Transverse colon (tissue), 4 donors: ENCODE measurements at regions not wholly inside any gene's neighbourhood (a gene's known extent, or its start where the extent isn't known, plus 50 kb on each side); places are given as distances from the start of the nearest gene placed in this dataset.

ENCODE experiments used
- CTCF ChIP-seq, 5 experiments: fragments of 200-600 bp in 3 of 5; fragments of 450-650 bp in 2 of 5; sonication (generic) in 3 of 5; IDR thresholded peaks; 1 replicate in 2 of 5; 2 replicates in 3 of 5; pipeline ENCODE4 v1.5.1; 2016 to 2017; ENCODE audit warnings: antibody characterized with exemption in 5 of 5, inconsistent platforms in 3 of 5, mild to moderate bottlenecking in 2 of 5, moderate library complexity in 1 of 5
- EP300 ChIP-seq: sonication (generic); formaldehyde crosslinking; IDR thresholded peaks from one replicate; pipeline ENCODE4 v1.6.1; 2017; ENCODE audit warnings: antibody characterized with exemption, low read depth
- POLR2A ChIP-seq: fragments of 450-650 bp; IDR thresholded peaks from one replicate; pipeline ENCODE4 v1.6.1; 2016; ENCODE audit warnings: antibody characterized with exemption, mild to moderate bottlenecking, moderate library complexity
- POLR2AphosphoS5 ChIP-seq, 3 donors: sonication (generic); formaldehyde crosslinking; IDR thresholded peaks; one replicate each; pipeline ENCODE4 v1.6.1; 2016; ENCODE audit warnings: antibody characterized with exemption in 3 of 3

DNA sequence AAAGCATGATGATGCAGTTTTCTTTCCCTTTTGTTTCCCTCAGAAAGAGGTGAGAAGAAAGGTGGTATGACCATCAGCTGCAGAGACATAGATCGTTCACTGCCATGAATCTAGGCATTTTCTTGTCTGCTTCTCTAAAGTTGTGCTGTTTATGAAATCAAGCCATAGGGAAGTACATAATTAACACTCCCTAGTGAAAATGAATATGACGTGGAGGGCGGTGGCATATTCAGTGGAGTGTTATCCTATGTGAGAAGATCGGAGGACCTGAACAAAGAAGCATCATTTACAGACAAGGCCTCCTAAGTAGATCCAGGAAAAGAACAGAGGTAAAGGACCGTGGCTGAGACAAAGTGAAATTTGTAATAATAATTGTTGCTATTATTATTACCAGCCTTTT is 509.0 kb upstream of the SLC39A10 start:
- TF ChIP-seq CTCF (IDR thresholded peaks at IDR 0.05) (no peak), POLR2A (no peak), EP300 (no peak), POLR2AphosphoS5 (IDR thresholded peaks at IDR 0.05) (no peak)
